ENCODE measurements at regions not wholly inside any gene's neighbourhood (a gene's known extent, or its start where the extent isn't known, plus 50 kb on each side); places are given as distances from the start of the nearest gene placed in this dataset.
A peak's percentile ranks its signal among the peaks of the same experiment; 100 is the strongest.
"Not testable (repeated sequence)": the region's sequence is repeated elsewhere in the genome, so short reads cannot be mapped to it uniquely, and the experiment has no call there.

DNA sequence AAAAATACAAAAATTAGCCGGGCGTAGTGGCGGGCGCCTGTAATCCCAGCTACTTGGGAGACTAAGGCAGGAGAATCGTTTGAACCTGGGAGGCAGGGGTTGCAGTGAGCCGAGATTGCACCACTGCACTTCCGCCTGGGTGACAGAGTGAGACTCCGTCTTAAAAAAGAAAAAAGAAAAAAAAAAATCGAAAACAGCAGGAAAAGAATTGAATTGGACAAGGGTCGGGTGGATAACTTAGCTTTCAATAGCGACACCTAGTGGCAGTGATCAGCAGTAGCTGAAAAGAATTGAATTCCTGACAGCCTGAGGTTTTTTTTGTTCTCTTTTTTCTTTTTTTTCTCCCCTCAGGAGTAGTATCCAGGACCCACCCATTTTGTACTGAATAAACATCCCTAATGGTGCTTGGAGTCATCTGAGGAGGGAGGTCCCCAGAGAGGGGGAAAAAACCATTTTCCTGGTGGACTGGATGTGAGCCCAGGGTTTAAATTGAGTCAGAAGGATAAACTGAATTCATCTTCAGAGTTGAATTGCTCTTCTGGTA, 55.1 kb downstream of the CYCS start:
- in situ Hi-C loops (cut with HindIII; ENCODE audit: low pct_unique_long_range_greater_than_20kb, low sequenced_read_pairs) = no loop called here
- no peak for TF ChIP-seq JUND (IDR thresholded peaks at IDR 0.05; ENCODE audit: low read depth)
- peak; percentile 47 to 71 for DNase-seq (ENCODE audit: low read depth in 1 of 2, low spot score in 1 of 2)

DNA sequence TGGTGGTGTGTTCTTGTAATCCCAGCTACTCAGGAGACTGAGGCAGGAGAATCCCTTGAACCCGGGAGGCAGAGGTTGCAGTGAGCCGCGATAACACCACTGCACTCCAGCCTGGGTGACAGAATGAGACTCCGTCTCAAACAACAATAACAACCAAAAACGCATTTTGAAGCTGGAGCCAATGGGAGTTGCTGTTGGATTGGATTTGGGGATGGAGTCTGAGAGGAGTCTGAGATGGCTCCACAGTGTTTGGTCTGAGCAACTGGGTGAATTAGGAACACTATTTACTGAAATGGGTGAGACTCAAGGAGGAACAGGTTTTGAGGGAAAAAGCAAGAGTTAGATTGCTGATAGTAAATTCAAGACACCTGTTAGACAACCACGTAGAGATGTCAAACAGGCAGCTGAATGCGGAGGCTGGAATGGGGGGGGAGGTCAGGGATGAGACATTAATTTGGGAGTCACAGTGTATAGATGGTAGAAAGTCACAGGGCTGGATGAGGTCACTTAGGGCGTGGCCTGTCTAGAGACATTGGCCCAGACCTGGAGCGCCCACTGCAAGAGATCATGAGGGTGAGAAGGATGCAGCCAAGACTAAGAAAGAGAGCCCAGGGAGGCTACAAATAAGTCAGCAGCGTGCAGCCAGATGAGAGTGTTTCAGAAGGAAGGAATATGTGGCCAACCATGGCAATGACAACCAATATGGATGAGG, 56.4 kb downstream of the CYCS start:
- in situ Hi-C loops (cut with HindIII; ENCODE audit: low pct_unique_long_range_greater_than_20kb, low sequenced_read_pairs) = no loop called here
- no peak for TF ChIP-seq JUND (IDR thresholded peaks at IDR 0.05; ENCODE audit: low read depth)
- no peak for DNase-seq (ENCODE audit: low read depth in 1 of 2, low spot score in 1 of 2)

DNA sequence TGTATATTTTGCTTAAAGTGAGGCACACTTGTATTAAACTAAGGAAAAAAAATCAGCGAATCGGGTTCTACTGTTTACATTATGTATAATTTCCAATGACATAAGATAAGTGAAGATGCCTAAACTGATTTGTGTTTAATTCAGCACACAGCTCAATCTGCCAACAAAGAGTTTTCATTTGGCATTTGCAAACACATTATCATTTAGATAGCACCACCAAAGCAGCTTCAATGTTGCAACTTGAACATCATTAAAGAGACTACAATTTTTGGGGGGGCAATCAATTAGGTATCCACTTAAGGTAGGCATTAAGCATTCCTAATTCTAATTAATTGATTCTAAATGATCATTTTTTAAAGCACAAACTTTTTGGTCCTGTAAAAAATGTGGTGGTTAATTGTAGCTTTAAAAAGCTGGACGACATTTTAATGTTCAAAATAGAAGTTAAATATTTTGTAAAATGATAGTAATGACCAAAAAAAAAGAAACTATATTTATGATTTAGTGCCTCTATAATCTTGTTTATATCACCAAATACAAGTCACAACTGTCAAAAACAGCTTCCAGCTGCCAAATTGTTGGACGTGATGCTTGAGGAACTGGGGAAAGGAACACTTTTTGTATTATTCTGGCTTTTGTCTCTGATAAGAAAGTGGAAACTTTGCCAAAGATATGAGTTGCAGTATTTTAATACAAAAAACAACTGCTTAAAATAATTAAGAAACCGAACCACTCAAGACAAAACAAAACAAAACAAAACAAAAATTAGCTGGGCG, 57.1 kb downstream of the CYCS start:
- in situ Hi-C loops (cut with HindIII; ENCODE audit: low pct_unique_long_range_greater_than_20kb, low sequenced_read_pairs) = no loop called here
- TF ChIP-seq JUND (IDR thresholded peaks at IDR 0.05; ENCODE audit: low read depth) = no peak
- no peak for DNase-seq (ENCODE audit: low read depth in 1 of 2, low spot score in 1 of 2)

DNA sequence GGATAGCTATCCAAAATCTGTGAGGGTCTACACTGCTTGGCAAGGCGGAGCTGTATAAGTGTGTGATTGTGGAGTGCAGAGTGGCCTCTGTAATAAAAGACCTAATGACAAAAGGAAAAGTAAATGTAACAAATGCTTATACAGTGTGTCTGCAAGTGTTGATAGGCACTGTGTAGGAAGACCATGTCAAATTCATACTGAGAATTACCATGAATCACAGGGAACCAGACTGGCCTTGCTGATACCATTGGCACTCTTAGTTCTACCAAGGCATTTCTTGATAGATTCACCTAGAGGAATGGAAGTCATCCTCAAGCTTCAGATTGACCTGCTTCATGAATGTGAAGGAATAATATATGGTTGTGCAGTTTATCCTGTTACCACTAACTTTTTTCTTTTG, 58.8 kb downstream of the CYCS start:
- TF ChIP-seq JUND (IDR thresholded peaks at IDR 0.05; ENCODE audit: low read depth) = no peak
- in situ Hi-C loops (cut with HindIII; ENCODE audit: low pct_unique_long_range_greater_than_20kb, low sequenced_read_pairs) = no loop called here
- no peak for DNase-seq (ENCODE audit: low read depth in 1 of 2, low spot score in 1 of 2)

DNA sequence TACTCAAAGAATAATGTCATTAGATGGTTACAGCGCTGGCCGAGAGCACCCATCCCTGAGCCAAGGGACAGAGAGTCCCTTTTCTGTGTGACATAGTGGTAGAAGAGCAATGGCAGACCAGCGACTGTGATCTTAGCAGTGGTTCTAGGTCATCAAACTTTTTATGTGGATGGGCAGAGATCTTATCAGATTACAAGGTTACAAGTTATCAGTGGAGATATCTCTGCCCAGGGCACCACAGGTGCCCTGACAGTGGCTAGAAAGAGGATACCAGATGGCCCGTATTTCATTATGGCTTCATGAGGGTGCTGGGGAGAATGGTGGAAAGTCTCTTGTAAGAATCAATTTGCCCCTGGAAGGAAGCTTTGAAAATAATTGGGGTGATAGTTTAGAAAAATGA, 62.7 kb downstream of the CYCS start:
- in situ Hi-C loops (cut with HindIII; ENCODE audit: low pct_unique_long_range_greater_than_20kb, low sequenced_read_pairs) = no loop called here
- TF ChIP-seq JUND (IDR thresholded peaks at IDR 0.05; ENCODE audit: low read depth) = no peak
- no peak for DNase-seq (ENCODE audit: low read depth in 1 of 2, low spot score in 1 of 2)

DNA sequence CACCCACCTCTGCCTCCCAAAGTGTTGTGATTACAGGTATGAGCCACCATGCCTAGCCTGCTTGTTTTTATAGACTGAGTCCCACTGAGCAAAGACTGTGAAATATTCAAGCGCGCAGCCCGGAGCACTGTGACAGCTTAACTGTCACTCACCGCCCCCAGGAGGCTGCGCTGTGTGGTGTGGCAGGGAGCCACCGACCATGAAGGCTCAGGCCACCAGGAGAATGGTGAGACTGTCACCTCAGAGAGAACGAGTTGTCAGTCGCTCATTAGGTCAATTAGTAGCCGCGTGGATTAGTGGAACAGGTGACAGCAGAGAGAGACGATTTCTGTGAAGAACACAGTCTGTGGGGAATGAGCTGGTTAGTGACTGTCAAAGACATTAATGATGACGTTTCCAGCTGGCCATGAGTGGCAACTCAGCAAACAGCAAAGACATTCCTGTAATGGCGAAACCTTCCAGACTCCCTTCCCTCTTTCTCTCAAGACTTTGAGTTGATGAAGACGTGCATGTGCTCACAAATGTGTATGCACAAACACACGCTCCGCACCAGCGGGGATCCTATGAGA, 64.5 kb downstream of the CYCS start:
- no peak for TF ChIP-seq JUND (IDR thresholded peaks at IDR 0.05; ENCODE audit: low read depth)
- DNase-seq (ENCODE audit: low read depth in 1 of 2, low spot score in 1 of 2) = peak in 1 of 2 experiments; percentile 12
- in situ Hi-C loops (cut with HindIII; ENCODE audit: low pct_unique_long_range_greater_than_20kb, low sequenced_read_pairs) = no loop called here

DNA sequence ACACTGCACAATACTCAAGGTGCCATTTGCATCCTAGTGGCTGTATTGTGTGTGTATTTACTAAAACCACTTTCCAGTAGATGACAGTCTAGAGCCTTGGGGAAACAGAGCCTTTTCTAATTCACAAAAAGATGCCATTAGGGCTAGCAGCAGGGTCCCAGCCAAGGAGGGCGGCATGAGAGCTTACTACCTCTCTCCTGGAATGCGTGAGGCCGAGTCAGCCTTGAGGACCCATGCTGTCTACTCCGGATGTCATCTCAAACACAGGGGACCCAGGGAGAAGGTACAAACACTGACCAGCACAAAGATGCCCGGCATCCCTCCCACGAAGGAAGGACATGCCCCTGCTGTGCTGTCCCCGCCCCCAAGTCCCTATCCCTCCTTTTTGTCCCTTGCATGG, 65.5 kb downstream of the CYCS start:
- no peak for TF ChIP-seq JUND (IDR thresholded peaks at IDR 0.05; ENCODE audit: low read depth)
- DNase-seq (ENCODE audit: low read depth in 1 of 2, low spot score in 1 of 2) = no peak
- in situ Hi-C loops (cut with HindIII; ENCODE audit: low pct_unique_long_range_greater_than_20kb, low sequenced_read_pairs) = no loop called here

DNA sequence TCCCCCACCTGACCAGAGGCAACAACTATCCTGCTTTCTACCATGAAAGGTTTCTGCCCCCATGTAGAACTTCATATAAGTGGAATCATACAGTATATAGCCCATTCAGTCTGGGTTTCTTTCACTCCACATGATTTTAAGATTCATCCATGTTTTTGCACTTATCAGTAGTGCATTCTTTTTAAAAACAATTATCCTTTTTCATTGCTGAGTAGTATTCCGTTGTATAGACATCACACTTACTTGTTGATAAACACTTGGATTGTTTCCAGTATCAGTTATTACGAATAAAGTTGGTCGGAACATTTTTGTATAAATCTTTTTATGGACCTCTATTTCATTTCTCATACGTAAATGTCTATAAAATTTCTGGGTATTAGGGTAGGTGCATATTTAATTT, 68.7 kb downstream of the CYCS start:
- DNase-seq (ENCODE audit: low read depth in 1 of 2, low spot score in 1 of 2) = no peak
- TF ChIP-seq JUND (IDR thresholded peaks at IDR 0.05; ENCODE audit: low read depth) = no peak
- in situ Hi-C loops (cut with HindIII; ENCODE audit: low pct_unique_long_range_greater_than_20kb, low sequenced_read_pairs) = no loop called here

DNA sequence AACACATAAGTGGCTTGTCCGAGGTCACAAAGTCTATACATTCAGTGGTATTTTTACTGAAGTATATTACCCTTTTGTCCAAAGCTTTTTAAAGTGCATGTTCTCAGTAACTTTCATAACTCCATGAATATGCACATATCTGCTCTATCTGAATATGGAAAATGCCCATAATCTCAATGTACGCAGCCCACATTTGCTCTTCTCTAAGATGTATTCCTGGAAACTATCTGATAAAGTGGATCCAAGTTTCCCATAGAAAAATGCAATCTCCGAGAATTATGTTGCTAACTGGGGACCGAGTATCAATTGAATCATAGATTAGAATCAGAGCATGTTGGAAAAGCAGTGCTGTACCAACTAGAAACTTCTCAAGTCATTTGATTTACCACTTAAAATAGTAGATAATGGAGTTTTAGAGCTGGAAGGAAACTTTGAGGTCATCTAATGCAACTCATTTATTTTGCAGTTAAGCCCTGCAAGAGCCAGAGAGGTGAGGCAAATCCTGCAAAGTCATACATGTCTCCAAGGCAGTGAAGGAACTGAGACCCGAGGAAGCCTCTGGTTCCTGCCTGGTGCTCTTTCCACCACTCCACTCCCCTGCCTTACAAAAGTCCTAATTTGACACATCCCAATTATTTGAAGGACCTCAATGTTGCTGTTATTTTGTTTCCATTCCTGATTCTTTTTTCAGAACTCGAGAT, 69.4 kb downstream of the CYCS start:
- in situ Hi-C loops (cut with HindIII; ENCODE audit: low pct_unique_long_range_greater_than_20kb, low sequenced_read_pairs) = no loop called here
- no peak for TF ChIP-seq JUND (IDR thresholded peaks at IDR 0.05; ENCODE audit: low read depth)
- DNase-seq (ENCODE audit: low read depth in 1 of 2, low spot score in 1 of 2) = no peak

DNA sequence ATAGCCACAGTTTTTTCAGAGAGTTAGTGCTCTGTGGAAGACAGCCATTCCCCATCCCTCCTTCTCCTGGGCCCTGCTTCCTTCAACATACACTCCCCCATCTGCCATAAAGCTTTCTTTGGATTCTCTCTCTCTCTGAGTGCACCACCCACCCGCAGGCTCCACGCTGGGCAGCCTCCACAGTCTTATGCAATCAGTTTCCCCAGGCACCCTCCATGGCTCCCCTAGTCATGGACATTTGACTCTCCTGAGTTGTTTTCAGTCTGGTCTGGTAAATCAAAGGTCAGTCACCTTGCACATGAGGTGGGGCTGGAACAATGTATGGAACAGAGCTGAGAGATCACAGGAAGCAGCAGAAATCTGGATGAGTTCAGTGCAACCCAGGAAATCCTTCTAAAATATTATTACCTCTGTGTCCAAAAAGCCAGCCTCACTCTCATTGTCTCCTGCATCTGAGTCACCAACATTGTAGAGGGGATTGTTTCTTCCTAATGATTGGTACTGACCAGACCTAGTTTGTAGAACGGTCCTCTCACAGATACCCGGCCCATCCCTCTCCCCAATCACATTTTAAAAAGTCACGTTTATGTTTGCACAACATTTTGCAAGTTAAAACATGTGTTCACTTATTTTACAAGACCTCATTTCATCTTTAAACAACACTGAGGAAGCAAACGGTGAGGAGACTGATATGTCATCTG, 70.1 kb downstream of the CYCS start:
- DNase-seq (ENCODE audit: low read depth in 1 of 2, low spot score in 1 of 2) = no peak
- no peak for TF ChIP-seq JUND (IDR thresholded peaks at IDR 0.05; ENCODE audit: low read depth)
- in situ Hi-C loops (cut with HindIII; ENCODE audit: low pct_unique_long_range_greater_than_20kb, low sequenced_read_pairs) = no loop called here

DNA sequence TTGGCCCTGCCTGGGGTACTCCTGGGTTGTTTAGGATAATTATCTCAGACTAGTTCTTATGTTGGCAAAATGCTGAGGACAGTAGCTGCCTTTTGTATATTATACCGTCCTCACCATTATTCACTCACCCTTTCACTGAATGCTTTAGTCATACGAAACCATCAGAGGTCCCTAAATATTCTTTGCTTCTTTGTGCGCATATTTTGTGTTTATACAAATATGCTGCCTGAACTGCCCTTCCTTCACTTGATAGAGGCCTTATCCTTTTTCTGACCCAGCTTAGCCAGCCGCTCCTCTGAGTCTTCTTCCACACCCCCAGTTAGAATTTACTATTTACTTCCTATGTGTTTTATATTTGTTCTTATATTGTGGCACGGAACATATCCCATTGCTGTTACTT, 70.2 kb upstream of the OSBPL3 start:
- TF ChIP-seq JUND (IDR thresholded peaks at IDR 0.05; ENCODE audit: low read depth) = no peak
- no peak for DNase-seq (ENCODE audit: low read depth in 1 of 2, low spot score in 1 of 2)
- in situ Hi-C loops (cut with HindIII; ENCODE audit: low pct_unique_long_range_greater_than_20kb, low sequenced_read_pairs) = no loop called here

DNA sequence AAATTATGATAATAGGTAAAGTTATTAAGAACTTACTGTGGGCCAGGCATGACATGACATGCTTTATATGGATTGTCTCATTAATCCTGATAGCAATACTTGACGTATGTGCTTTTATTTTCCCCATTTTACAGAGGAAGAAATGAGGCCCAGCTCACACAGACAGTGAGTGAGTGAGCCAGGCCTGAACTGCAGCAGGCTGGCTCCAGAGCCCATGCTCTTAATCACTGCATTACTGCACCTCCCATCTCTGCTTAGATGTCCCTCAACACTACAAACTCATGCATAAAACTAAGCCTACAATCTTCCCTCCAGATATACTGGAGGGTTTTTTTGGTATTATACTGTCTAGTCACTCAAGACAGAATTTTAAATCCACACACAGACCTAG, 68.5 kb upstream of the OSBPL3 start:
- DNase-seq (ENCODE audit: low read depth in 1 of 2, low spot score in 1 of 2) = no peak
- TF ChIP-seq JUND (IDR thresholded peaks at IDR 0.05; ENCODE audit: low read depth) = no peak
- in situ Hi-C loops (cut with HindIII; ENCODE audit: low pct_unique_long_range_greater_than_20kb, low sequenced_read_pairs) = no loop called here

DNA sequence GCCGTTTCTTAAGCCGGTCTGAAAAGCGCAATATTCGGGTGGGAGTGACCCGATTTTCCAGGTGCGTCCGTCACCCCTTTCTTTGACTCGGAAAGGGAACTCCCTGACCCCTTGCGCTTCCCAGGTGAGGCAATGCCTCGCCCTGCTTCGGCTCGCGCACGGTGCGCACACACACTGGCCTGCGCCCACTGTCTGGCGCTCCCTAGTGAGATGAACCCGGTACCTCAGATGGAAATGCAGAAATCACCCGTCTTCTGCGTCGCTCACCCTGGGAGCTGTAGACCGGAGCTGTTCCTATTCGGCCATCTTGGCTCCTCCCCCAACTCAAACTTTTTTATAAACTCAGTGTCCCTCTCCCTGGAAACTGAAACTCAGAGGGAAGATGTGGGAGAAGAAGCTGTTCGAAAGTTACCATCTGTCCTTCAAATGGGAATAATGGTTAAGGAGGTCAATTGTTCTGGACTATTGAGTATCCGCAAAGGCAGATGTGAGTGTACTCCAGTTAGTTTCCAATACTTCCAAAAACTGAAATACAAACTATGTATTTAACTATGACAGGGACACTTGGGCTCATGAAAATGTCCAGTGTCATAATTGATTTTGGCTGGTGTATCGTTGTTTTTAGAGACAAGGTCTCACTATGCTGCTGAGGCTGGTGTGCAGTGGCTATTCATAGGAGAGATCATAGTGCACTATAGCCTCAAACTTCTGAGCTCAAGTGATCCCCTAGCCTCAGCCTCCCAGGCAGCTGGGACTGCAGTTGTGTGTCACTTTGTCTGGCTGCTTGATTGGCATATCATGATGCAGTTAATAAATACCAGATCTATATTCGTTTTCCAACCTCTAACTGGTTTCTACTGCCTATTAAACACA, 67.8 kb upstream of the OSBPL3 start:
- DNase-seq (ENCODE audit: low read depth in 1 of 2, low spot score in 1 of 2); in situ Hi-C loops (cut with HindIII; ENCODE audit: low pct_unique_long_range_greater_than_20kb, low sequenced_read_pairs): not testable (repeated sequence)

Data from T47D (cell line).